GM12878 (cell line): ENCODE measurements at regions not wholly inside any gene's neighbourhood (a gene's known extent, or its start where the extent isn't known, plus 50 kb on each side); places are given as distances from the start of the nearest gene placed in this dataset.

Source experiments
- ATF7 ChIP-seq: fragments of 450-650 bp; IDR thresholded peaks from 2 replicates; pipeline ENCODE4 v1.6.1; 2016; ENCODE audit warnings: low read depth, mild to moderate bottlenecking
- BCL11A ChIP-seq: IDR thresholded peaks from 2 replicates; pipeline ENCODE4 v1.6.1; 2011; ENCODE audit warnings: low read depth, low read length
- CEBPZ ChIP-seq: fragments of 150-350 bp; IDR thresholded peaks from 2 replicates; pipeline ENCODE4 v1.6.1; 2016; ENCODE audit warnings: low read depth, low read length
- CUX1 ChIP-seq: IDR thresholded peaks from 2 replicates; pipeline ENCODE4 v1.6.1; 2012; ENCODE audit warnings: improper control_type of control experiment, low read depth, low read length; ENCODE audit not compliant: insufficient replicate concordance
- HDAC2 ChIP-seq: fragments of 200-600 bp; sonication (generic); IDR thresholded peaks from 2 replicates; pipeline ENCODE4 v1.6.1; 2017
- KLF5 ChIP-seq: fragments of 450-650 bp; IDR thresholded peaks from 2 replicates; pipeline ENCODE4 v1.6.1; 2014; ENCODE audit warnings: mild to moderate bottlenecking; ENCODE audit not compliant: partially characterized antibody
- NFXL1 ChIP-seq: fragments of 450-650 bp; IDR thresholded peaks from 2 replicates; pipeline ENCODE4 v1.6.1; 2017; ENCODE audit warnings: antibody characterized with exemption, mild to moderate bottlenecking, borderline replicate concordance
- NFYB ChIP-seq: IDR thresholded peaks from 2 replicates; pipeline ENCODE4 v1.6.1; 2011; ENCODE audit warnings: low read depth, mild to moderate bottlenecking, low read length, improper control_type of control experiment, moderate library complexity; ENCODE audit not compliant: insufficient read depth
- NR2F1 ChIP-seq: fragments of 450-650 bp; conservative IDR thresholded peaks from 2 replicates; pipeline ENCODE4 v1.6.1; 2017; ENCODE audit warnings: mild to moderate bottlenecking
- NRF1 ChIP-seq: conservative IDR thresholded peaks from 2 replicates; pipeline ENCODE4 v1.6.1; 2011; ENCODE audit warnings: mild to moderate bottlenecking, low read depth, low read length, improper control_type of control experiment
- PKNOX1 ChIP-seq: fragments of 450-650 bp; IDR thresholded peaks from 2 replicates; pipeline ENCODE4 v1.6.1; 2016; ENCODE audit warnings: mild to moderate bottlenecking
- SMAD5 ChIP-seq: IDR thresholded peaks from 2 replicates; pipeline ENCODE4 v1.6.1; 2016; ENCODE audit warnings: antibody characterized with exemption, low read depth
- ZNF207 ChIP-seq: fragments of 450-650 bp; IDR thresholded peaks from 2 replicates; pipeline ENCODE4 v1.6.1; 2014; ENCODE audit warnings: antibody characterized with exemption, mild to moderate bottlenecking, borderline replicate concordance
- ZNF622 ChIP-seq: fragments of 450-650 bp; IDR thresholded peaks from 2 replicates; pipeline ENCODE4 v1.6.1; 2017; ENCODE audit warnings: mild to moderate bottlenecking, inconsistent platforms

- TF ChIP-seq CEBPZ (no peak), PKNOX1 (no peak), CUX1 (no peak), ATF7 (no peak), NFXL1 (no peak), SMAD5 (no peak), KLF5 (no peak), NFYB (no peak), HDAC2 (no peak), BCL11A (no peak), NR2F1 (no peak), NRF1 (no peak), ZNF622 (no peak), ZNF207 (no peak)
Observed at GRCh38 chr18:76765649-76766048, 56.7 kb upstream of the ZNF236 start (continued).
